ENCODE measurements at regions not wholly inside any gene's neighbourhood (a gene's known extent, or its start where the extent isn't known, plus 50 kb on each side); places are given as distances from the start of the nearest gene placed in this dataset.

GRCh38 chr3:116824208-116824607 is 114.6 kb downstream of the TUSC7 start:
- no peaks in the 10 kb centered on the region for H3K36me3 Mint-ChIP-seq (ENCODE audit: insufficient read depth, unreplicated experiment)

GRCh38 chr3:116833202-116833601 is 123.6 kb downstream of the TUSC7 start:
- CTCF ChIA-PET, result no interaction called here
- Mint-ChIP-seq H3K36me3 (ENCODE audit: insufficient read depth, unreplicated experiment) (no peaks in the 10 kb centered on the region), H3K4me1 (ENCODE audit: low read depth, unreplicated experiment) (no peaks in the 10 kb centered on the region), H3K9me3 (ENCODE audit: low read depth, unreplicated experiment) (no peaks in the 10 kb centered on the region), H3K4me3 (ENCODE audit: low read depth, unreplicated experiment) (no peak overlapping the region), H3K27ac (ENCODE audit: unreplicated experiment) (no peak overlapping the region), H3K27me3 (ENCODE audit: unreplicated experiment) (no peaks in the 10 kb centered on the region)
- TF ChIP-seq CTCF (IDR thresholded peaks at IDR 0.05; ENCODE audit: unreplicated experiment), result no peak
- no TSS peak for BruUV-seq (replicated peaks)
- intact Hi-C loops (cut with micrococcal nuclease; ENCODE audit: unreplicated experiment), result no loop called here
- DNase-seq, result no peak

More at GRCh38 chr3:116824208-116824607, 114.6 kb downstream of the TUSC7 start:
- CTCF ChIA-PET, result no interaction called here
- Mint-ChIP-seq H3K9me3 (ENCODE audit: low read depth, unreplicated experiment) (no peaks in the 10 kb centered on the region), H3K27me3 (ENCODE audit: unreplicated experiment) (no peaks in the 10 kb centered on the region), H3K4me3 (ENCODE audit: low read depth, unreplicated experiment) (no peak overlapping the region), H3K27ac (ENCODE audit: unreplicated experiment) (no peak overlapping the region), H3K4me1 (ENCODE audit: low read depth, unreplicated experiment) (no peaks in the 10 kb centered on the region)
- DNase-seq, result no peak
- BruUV-seq (replicated peaks), result no TSS peak
- no peak for TF ChIP-seq CTCF (IDR thresholded peaks at IDR 0.05; ENCODE audit: unreplicated experiment)
- intact Hi-C loops (cut with micrococcal nuclease; ENCODE audit: unreplicated experiment), result no loop called here

- H3K9me3 Mint-ChIP-seq (ENCODE audit: low read depth, unreplicated experiment), result no peaks in the 10 kb centered on the region
- H3K27ac Mint-ChIP-seq (ENCODE audit: unreplicated experiment), result no peak overlapping the region
- TF ChIP-seq CTCF (IDR thresholded peaks at IDR 0.05; ENCODE audit: unreplicated experiment), result no peak
- BruUV-seq (replicated peaks), result no TSS peak
- DNase-seq, result no peak
- CTCF ChIA-PET, result no interaction called here
- no peaks in the 10 kb centered on the region for H3K4me1 Mint-ChIP-seq (ENCODE audit: low read depth, unreplicated experiment)
- no peaks in the 10 kb centered on the region for H3K27me3 Mint-ChIP-seq (ENCODE audit: unreplicated experiment)
- H3K36me3 Mint-ChIP-seq (ENCODE audit: insufficient read depth, unreplicated experiment), result no peaks in the 10 kb centered on the region
- H3K4me3 Mint-ChIP-seq (ENCODE audit: low read depth, unreplicated experiment), result no peak overlapping the region
- intact Hi-C loops (cut with micrococcal nuclease; ENCODE audit: unreplicated experiment), result no loop called here
Measured at GRCh38 chr3:116834816-116835215, 125.2 kb downstream of the TUSC7 start.

- no peak for TF ChIP-seq CTCF (IDR thresholded peaks at IDR 0.05; ENCODE audit: unreplicated experiment)
- CTCF ChIA-PET, result interaction anchor here (2.8 kb wide), 1 partner anchor 65 kb away, joined by 14 read pairs; no protein-coding TSS in a partner anchor
- no peak for DNase-seq
- no TSS peak for BruUV-seq (replicated peaks)
- no peak overlapping the region for H3K27ac Mint-ChIP-seq (ENCODE audit: unreplicated experiment)
- intact Hi-C loops (cut with micrococcal nuclease; ENCODE audit: unreplicated experiment), result no loop called here
- H3K4me3 Mint-ChIP-seq (ENCODE audit: low read depth, unreplicated experiment), result no peak overlapping the region
- no peaks in the 10 kb centered on the region for H3K4me1 Mint-ChIP-seq (ENCODE audit: low read depth, unreplicated experiment)
- H3K9me3 Mint-ChIP-seq (ENCODE audit: low read depth, unreplicated experiment), result no peaks in the 10 kb centered on the region
- H3K36me3 Mint-ChIP-seq (ENCODE audit: insufficient read depth, unreplicated experiment), result no peaks in the 10 kb centered on the region
- H3K27me3 Mint-ChIP-seq (ENCODE audit: unreplicated experiment), result no peaks in the 10 kb centered on the region
Measured at GRCh38 chr3:116835658-116836057, 126.1 kb downstream of the TUSC7 start.
